ENCODE measurements at regions not wholly inside any gene's neighbourhood (a gene's known extent, or its start where the extent isn't known, plus 50 kb on each side); places are given as distances from the start of the nearest gene placed in this dataset.
A peak's percentile ranks its signal among the peaks of the same experiment; 100 is the strongest.

GRCh38 chr7:112594397-112594796, 113.6 kb downstream of the LSMEM1 start:
- DNase-seq (ENCODE audit: low read depth), result no peak

GRCh38 chr7:112596260-112596659, 115.5 kb downstream of the LSMEM1 start:
- peak; percentile 67 for DNase-seq (ENCODE audit: low read depth)

- DNase-seq (ENCODE audit: low read depth), result no peak
Measured at GRCh38 chr7:112596981-112597380, 116.2 kb downstream of the LSMEM1 start.

- no peak for DNase-seq (ENCODE audit: low read depth)
Measured at GRCh38 chr7:112603673-112604072, 122.9 kb downstream of the LSMEM1 start.

- no peak for DNase-seq (ENCODE audit: low read depth)
Measured at GRCh38 chr7:112610636-112611035, 129.8 kb downstream of the LSMEM1 start.

GRCh38 chr7:112615701-112616100, 134.9 kb downstream of the LSMEM1 start:
- no peak for DNase-seq (ENCODE audit: low read depth)

GRCh38 chr7:112616295-112616694, 135.5 kb downstream of the LSMEM1 start:
- no peak for DNase-seq (ENCODE audit: low read depth)

- DNase-seq (ENCODE audit: low read depth), result no peak
Measured at GRCh38 chr7:112619343-112619742, 138.6 kb downstream of the LSMEM1 start.

GRCh38 chr7:112622159-112622715, 141.4 kb downstream of the LSMEM1 start:
- DNase-seq (ENCODE audit: low read depth), result no peak

- DNase-seq (ENCODE audit: low read depth), result no peak
Measured at GRCh38 chr7:112624416-112624815, 143.6 kb downstream of the LSMEM1 start.

- peak; percentile 56 for DNase-seq (ENCODE audit: low read depth)
Measured at GRCh38 chr7:112630565-112630964, 149.8 kb downstream of the LSMEM1 start.

GRCh38 chr7:112634107-112634506, 153.3 kb downstream of the LSMEM1 start:
- DNase-seq (ENCODE audit: low read depth), result no peak

- DNase-seq (ENCODE audit: low read depth), result no peak
Measured at GRCh38 chr7:112635742-112636141, 154.5 kb downstream of the TMEM168 start.

- no peak for DNase-seq (ENCODE audit: low read depth)
Measured at GRCh38 chr7:112638675-112639400, 151.4 kb downstream of the TMEM168 start.

- DNase-seq (ENCODE audit: low read depth), result no peak
Measured at GRCh38 chr7:112640685-112641084, 149.5 kb downstream of the TMEM168 start.

- DNase-seq (ENCODE audit: low read depth), result no peak
Measured at GRCh38 chr7:112646783-112647182, 143.4 kb downstream of the TMEM168 start.

GRCh38 chr7:112648781-112649180, 141.4 kb downstream of the TMEM168 start:
- DNase-seq (ENCODE audit: low read depth), result no peak

GRCh38 chr7:112649560-112649959, 140.6 kb downstream of the TMEM168 start:
- DNase-seq (ENCODE audit: low read depth), result peak; percentile 15

- DNase-seq (ENCODE audit: low read depth), result peak; percentile 9
Measured at GRCh38 chr7:112654322-112655216, 135.6 kb downstream of the TMEM168 start.

GRCh38 chr7:112665709-112666108, 124.5 kb downstream of the TMEM168 start:
- peak; percentile 12 for DNase-seq (ENCODE audit: low read depth)

GRCh38 chr7:112668561-112668960, 121.6 kb downstream of the TMEM168 start:
- DNase-seq (ENCODE audit: low read depth), result peak; percentile 15

GRCh38 chr7:112669306-112669705, 120.9 kb downstream of the TMEM168 start:
- DNase-seq (ENCODE audit: low read depth), result no peak

GRCh38 chr7:112670193-112670592, 120.0 kb downstream of the TMEM168 start:
- DNase-seq (ENCODE audit: low read depth), result no peak

Data from amniotic epithelial cell (primary cell).